ENCODE measurements at regions not wholly inside any gene's neighbourhood (a gene's known extent, or its start where the extent isn't known, plus 50 kb on each side); places are given as distances from the start of the nearest gene placed in this dataset.

DNA sequence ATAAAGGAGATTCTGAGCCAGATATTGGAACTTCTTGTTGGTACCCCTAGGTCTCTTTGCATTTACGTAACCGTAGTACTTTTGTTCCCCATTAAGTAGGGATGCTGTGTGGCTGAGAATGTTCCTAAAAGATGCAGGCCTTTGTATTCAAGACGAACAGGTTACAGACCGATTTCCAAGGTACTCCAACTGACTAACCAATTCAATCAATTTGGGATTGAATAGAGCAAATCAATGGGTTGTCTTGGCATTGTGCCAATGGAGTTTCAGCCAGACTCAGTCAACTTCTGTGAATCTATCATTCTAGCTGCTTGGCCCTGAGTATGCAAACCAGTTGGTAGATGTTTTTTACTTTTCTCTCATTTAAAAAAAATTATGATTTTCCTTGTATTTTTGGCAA lies 347.3 kb upstream of the NPVF start:
- intact Hi-C loops (cut with micrococcal nuclease; ENCODE audit: unreplicated experiment): no loop called here
- no TSS peak for BruUV-seq (replicated peaks)
- Histone ChIP-seq H3K9me2 (ENCODE audit: insufficient read depth, low read length) (no peaks in the 10 kb centered on the region), H3K4me1 (ENCODE audit: insufficient read depth, low read length, poor library complexity, severe bottlenecking) (no peaks in the 10 kb centered on the region), H3K36me3 (ENCODE audit: insufficient read depth, low read length) (no peaks in the 10 kb centered on the region), H4K20me1 (ENCODE audit: insufficient read depth, low read length) (no peaks in the 10 kb centered on the region), H3K4me2 (ENCODE audit: low read length) (no peak overlapping the region), H3K4me3 (ENCODE audit: low read depth, low read length, poor library complexity, severe bottlenecking) (no peak overlapping the region), H3K27ac (ENCODE audit: low read depth, low read length, poor library complexity, severe bottlenecking) (no peak overlapping the region), H3K9me3 (ENCODE audit: low read length) (no peaks in the 10 kb centered on the region), H3K79me2 (ENCODE audit: insufficient read depth, low read depth, low read length) (no peaks in the 10 kb centered on the region), H2AFZ (ENCODE audit: low read length) (no peak overlapping the region)
- CTCF ChIA-PET (ENCODE audit: unreplicated experiment): no interaction called here
- POLR2A ChIA-PET: interaction anchor here (1.1 kb wide), 1 partner anchor 52 kb away, joined by 4 read pairs; no protein-coding TSS in a partner anchor
- DNase-seq (ENCODE audit: low spot score): no peak
- TF ChIP-seq EZH2phosphoT487 (IDR thresholded peaks at IDR 0.05; ENCODE audit: borderline replicate concordance, low read depth, low read length) (no peak), CTCF (conservative IDR thresholded peaks at IDR 0.05; ENCODE audit: low read length) (no peak)

- no peak overlapping the region for H3K27ac ChIP-seq (ENCODE audit: low read depth, low read length, poor library complexity, severe bottlenecking)
- POLR2A ChIA-PET: interaction anchor here (0.5 to 1.1 kb wide), 3 partner anchors 10 to 963 kb away, joined by 3 read pairs; no protein-coding TSS in a partner anchor
- CTCF ChIA-PET (ENCODE audit: unreplicated experiment): no interaction called here
- no peaks in the 10 kb centered on the region for H3K4me1 ChIP-seq (ENCODE audit: insufficient read depth, low read length, poor library complexity, severe bottlenecking)
- no peak overlapping the region for H2AFZ ChIP-seq (ENCODE audit: low read length)
- intact Hi-C loops (cut with micrococcal nuclease; ENCODE audit: unreplicated experiment): no loop called here
- H3K9me2 ChIP-seq (ENCODE audit: insufficient read depth, low read length): no peaks in the 10 kb centered on the region
- TF ChIP-seq CTCF (conservative IDR thresholded peaks at IDR 0.05; ENCODE audit: low read length) (no peak), EZH2phosphoT487 (IDR thresholded peaks at IDR 0.05; ENCODE audit: borderline replicate concordance, low read depth, low read length) (no peak)
- DNase-seq (ENCODE audit: low spot score): no peak
- no peak overlapping the region for H3K4me3 ChIP-seq (ENCODE audit: low read depth, low read length, poor library complexity, severe bottlenecking)
- no peaks in the 10 kb centered on the region for H4K20me1 ChIP-seq (ENCODE audit: insufficient read depth, low read length)
- H3K4me2 ChIP-seq (ENCODE audit: low read length): no peak overlapping the region
- BruUV-seq (replicated peaks): no TSS peak
- H3K9me3 ChIP-seq (ENCODE audit: low read length): no peaks in the 10 kb centered on the region
- no peaks in the 10 kb centered on the region for H3K36me3 ChIP-seq (ENCODE audit: insufficient read depth, low read length)
- no peaks in the 10 kb centered on the region for H3K79me2 ChIP-seq (ENCODE audit: insufficient read depth, low read depth, low read length)
These were observed 350.9 kb upstream of the NPVF start for GRCh38 chr7:25578991-25579777.

- H3K4me1 ChIP-seq (ENCODE audit: insufficient read depth, low read length, poor library complexity, severe bottlenecking): no peaks in the 10 kb centered on the region
- no peak overlapping the region for H3K27ac ChIP-seq (ENCODE audit: low read depth, low read length, poor library complexity, severe bottlenecking)
- H4K20me1 ChIP-seq (ENCODE audit: insufficient read depth, low read length): no peaks in the 10 kb centered on the region
- TF ChIP-seq CTCF (conservative IDR thresholded peaks at IDR 0.05; ENCODE audit: low read length): no peak
- TF ChIP-seq EZH2phosphoT487 (IDR thresholded peaks at IDR 0.05; ENCODE audit: borderline replicate concordance, low read depth, low read length): no peak
- intact Hi-C loops (cut with micrococcal nuclease; ENCODE audit: unreplicated experiment): no loop called here
- no peak overlapping the region for H3K4me2 ChIP-seq (ENCODE audit: low read length)
- no peaks in the 10 kb centered on the region for H3K9me2 ChIP-seq (ENCODE audit: insufficient read depth, low read length)
- no TSS peak for BruUV-seq (replicated peaks)
- H3K4me3 ChIP-seq (ENCODE audit: low read depth, low read length, poor library complexity, severe bottlenecking): no peak overlapping the region
- DNase-seq (ENCODE audit: low spot score): no peak
- no peak overlapping the region for H2AFZ ChIP-seq (ENCODE audit: low read length)
- H3K79me2 ChIP-seq (ENCODE audit: insufficient read depth, low read depth, low read length): no peaks in the 10 kb centered on the region
- ChIA-PET POLR2A (interaction anchor here (0.5 to 0.8 kb wide), 2 partner anchors 33 to 963 kb away, joined by 3 read pairs; no protein-coding TSS in a partner anchor), CTCF (ENCODE audit: unreplicated experiment) (no interaction called here)
- H3K9me3 ChIP-seq (ENCODE audit: low read length): no peaks in the 10 kb centered on the region
- no peaks in the 10 kb centered on the region for H3K36me3 ChIP-seq (ENCODE audit: insufficient read depth, low read length)
These were observed 351.4 kb upstream of the NPVF start for GRCh38 chr7:25579778-25580075.

Measured in OCI-LY7 (cell line).